MCF 10A (cell line): ENCODE measurements at regions not wholly inside any gene's neighbourhood (a gene's known extent, or its start where the extent isn't known, plus 50 kb on each side); places are given as distances from the start of the nearest gene placed in this dataset.
A peak's percentile ranks its signal among the peaks of the same experiment; 100 is the strongest.

ENCODE experiments used
- BruUV-seq: library from RNA; stranded (reverse); fragments of 400-500 nt; replicated peaks from 2 replicates; lab custom pipeline; 2021; lab: Mats Ljungman, UMichigan
- CTCF ChIA-PET: fragments of 300-600 bp; sonication (Branson Sonifier 250); formaldehyde crosslinking; extraction: SDS; loops from one replicate; lab custom pipeline; 2021; ENCODE audit warnings: antibody characterized with exemption, inconsistent platforms; lab: Yijun Ruan, JAX
- POLR2A ChIA-PET: fragments of 300-600, 350-650 bp; sonication (Branson Sonifier 250); formaldehyde crosslinking; extraction: SDS; loops from one replicate; lab custom pipeline; 2020; ENCODE audit warnings: antibody characterized with exemption, inconsistent platforms; lab: Yijun Ruan, JAX
- DNase-seq: peaks from one replicate; pipeline ENCODE4 v3.0.0-alpha.2; 2018; ENCODE audit not compliant: unreplicated experiment
- H3K27ac Mint-ChIP-seq: one replicate; pipeline ENCODE4 v1.8.0; 2022; ENCODE audit warnings: mild to moderate bottlenecking, low read depth, mixed read lengths; ENCODE audit not compliant: unreplicated experiment
- H3K27me3 Mint-ChIP-seq: one replicate; pipeline ENCODE4 v1.8.0; 2022; ENCODE audit warnings: mixed read lengths; ENCODE audit not compliant: insufficient read depth, unreplicated experiment
- H3K36me3 Mint-ChIP-seq: one replicate; pipeline ENCODE4 v1.8.0; 2022; ENCODE audit warnings: mild to moderate bottlenecking, moderate library complexity, mixed read lengths; ENCODE audit not compliant: insufficient read depth, unreplicated experiment
- H3K4me1 Mint-ChIP-seq: one replicate; pipeline ENCODE4 v1.8.0; 2022; ENCODE audit warnings: mixed read lengths; ENCODE audit not compliant: insufficient read depth, unreplicated experiment
- H3K4me3 Mint-ChIP-seq: one replicate; pipeline ENCODE4 v1.8.0; 2022; ENCODE audit warnings: mild to moderate bottlenecking, moderate library complexity, mixed read lengths; ENCODE audit not compliant: unreplicated experiment
- H3K9me3 Mint-ChIP-seq: one replicate; pipeline ENCODE4 v1.8.0; 2022; ENCODE audit warnings: mixed read lengths; ENCODE audit not compliant: unreplicated experiment
- intact Hi-C: fragments of 100-400 bp; cut with micrococcal nuclease; formaldehyde crosslinking; loops from 2 replicates; pipeline ENCODE4 v1.14.1; 2022
- TF ChIP-seq, protein P1 (sequence below): fragments of 200-600 bp; IDR thresholded peaks from one replicate; pipeline ENCODE4 v1.8.0; 2022; ENCODE audit warnings: antibody characterized with exemption, mild to moderate bottlenecking; ENCODE audit not compliant: unreplicated experiment

DNA sequence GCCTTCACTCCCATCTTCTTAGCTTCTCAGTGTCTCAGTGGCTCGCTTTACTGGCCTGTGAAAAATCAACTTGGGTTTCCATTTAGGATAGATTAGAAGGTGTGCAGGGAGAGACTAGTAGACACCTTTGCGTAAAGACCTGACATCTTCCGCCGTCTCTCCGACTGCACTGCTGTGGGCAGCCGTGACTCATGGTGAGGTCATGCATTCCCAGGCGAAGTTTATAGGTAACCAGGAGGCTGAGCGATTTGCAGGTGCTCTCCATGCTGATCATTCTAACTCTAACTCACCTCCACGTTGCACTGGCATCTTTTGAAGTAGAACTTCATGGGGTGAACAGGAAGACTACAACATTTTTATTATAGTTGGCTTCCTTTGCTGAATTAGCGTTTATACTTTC is 68.0 kb upstream of the ZNF438 start:
- H3K4me3 Mint-ChIP-seq, result peak overlapping the region; percentile 33
- H3K36me3 Mint-ChIP-seq, result no peaks in the 10 kb centered on the region
- peaks cover 17% of the 10 kb centered on the region for H3K4me1 Mint-ChIP-seq
- TF ChIP-seq, protein P1, sequence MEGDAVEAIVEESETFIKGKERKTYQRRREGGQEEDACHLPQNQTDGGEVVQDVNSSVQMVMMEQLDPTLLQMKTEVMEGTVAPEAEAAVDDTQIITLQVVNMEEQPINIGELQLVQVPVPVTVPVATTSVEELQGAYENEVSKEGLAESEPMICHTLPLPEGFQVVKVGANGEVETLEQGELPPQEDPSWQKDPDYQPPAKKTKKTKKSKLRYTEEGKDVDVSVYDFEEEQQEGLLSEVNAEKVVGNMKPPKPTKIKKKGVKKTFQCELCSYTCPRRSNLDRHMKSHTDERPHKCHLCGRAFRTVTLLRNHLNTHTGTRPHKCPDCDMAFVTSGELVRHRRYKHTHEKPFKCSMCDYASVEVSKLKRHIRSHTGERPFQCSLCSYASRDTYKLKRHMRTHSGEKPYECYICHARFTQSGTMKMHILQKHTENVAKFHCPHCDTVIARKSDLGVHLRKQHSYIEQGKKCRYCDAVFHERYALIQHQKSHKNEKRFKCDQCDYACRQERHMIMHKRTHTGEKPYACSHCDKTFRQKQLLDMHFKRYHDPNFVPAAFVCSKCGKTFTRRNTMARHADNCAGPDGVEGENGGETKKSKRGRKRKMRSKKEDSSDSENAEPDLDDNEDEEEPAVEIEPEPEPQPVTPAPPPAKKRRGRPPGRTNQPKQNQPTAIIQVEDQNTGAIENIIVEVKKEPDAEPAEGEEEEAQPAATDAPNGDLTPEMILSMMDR, result no peak
- H3K27me3 Mint-ChIP-seq, result no peaks in the 10 kb centered on the region
- ChIA-PET CTCF (interaction anchor here (0.6 kb wide), 1 partner anchor 1648 kb away, joined by 4 read pairs; no protein-coding TSS in a partner anchor), POLR2A (no interaction called here)
- BruUV-seq, result no TSS peak
- intact Hi-C loops, result no loop called here
- H3K27ac Mint-ChIP-seq, result peak overlapping the region; percentile 57
- peak; percentile 89 for DNase-seq
- no peaks in the 10 kb centered on the region for H3K9me3 Mint-ChIP-seq

DNA sequence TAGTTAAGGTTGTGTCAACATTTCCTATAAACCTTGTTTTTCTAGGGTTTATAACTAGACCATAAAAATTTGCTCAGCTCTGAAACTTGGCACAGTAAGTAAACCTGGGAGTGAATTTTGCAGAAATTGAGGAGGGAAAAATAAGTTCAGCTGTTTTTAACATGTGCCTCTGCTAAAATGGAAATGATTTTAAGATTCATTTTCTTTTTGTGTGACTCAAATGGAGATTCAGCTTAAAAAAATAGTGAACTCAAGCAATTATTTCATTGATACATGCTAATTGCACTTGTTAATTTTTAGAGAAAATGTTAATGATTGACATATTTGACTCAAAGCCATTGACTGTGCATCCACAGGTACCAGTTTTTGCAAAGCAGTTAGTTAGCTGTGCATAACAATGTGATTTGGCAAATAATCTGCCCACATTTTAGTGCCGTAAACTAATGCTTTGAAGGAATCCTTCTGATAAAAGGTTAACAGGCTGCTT is 68.5 kb upstream of the ZNF438 start:
- ChIA-PET CTCF (interaction anchor here (0.6 kb wide), 1 partner anchor 1648 kb away, joined by 4 read pairs; no protein-coding TSS in a partner anchor), POLR2A (interaction anchor here (0.7 kb wide), 1 partner anchor 67 kb away, joined by 3 read pairs; no protein-coding TSS in a partner anchor)
- H3K9me3 Mint-ChIP-seq, result no peaks in the 10 kb centered on the region
- intact Hi-C loops, result no loop called here
- no TSS peak for BruUV-seq
- H3K36me3 Mint-ChIP-seq, result no peaks in the 10 kb centered on the region
- no peak for DNase-seq
- H3K4me3 Mint-ChIP-seq, result no peak overlapping the region
- H3K4me1 Mint-ChIP-seq, result peaks cover 17% of the 10 kb centered on the region
- no peaks in the 10 kb centered on the region for H3K27me3 Mint-ChIP-seq
- H3K27ac Mint-ChIP-seq, result peak overlapping the region; percentile 57
- TF ChIP-seq, protein P1, result no peak

DNA sequence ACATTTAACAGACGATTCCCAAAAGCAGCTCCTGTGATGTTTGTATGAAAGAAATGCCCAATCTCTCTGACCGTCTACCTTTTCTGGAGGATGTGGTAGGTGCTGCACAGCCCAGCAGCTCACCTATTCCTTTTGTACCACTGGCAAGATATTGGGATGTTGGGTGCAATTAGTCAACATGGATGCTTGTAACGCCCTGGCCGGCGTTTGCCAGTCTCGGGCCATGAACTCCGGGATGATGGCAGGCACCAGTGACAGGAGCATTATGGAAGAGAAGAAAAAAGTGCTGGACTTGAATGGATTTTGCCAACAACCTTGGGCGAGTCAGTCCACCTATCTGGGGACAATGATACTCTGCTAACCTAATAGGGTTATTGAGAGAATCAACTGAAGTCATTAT is 69.0 kb upstream of the ZNF438 start:
- no peak for DNase-seq
- ChIA-PET CTCF (no interaction called here), POLR2A (interaction anchor here (0.7 kb wide), 1 partner anchor 68 kb away, joined by 3 read pairs; no protein-coding TSS in a partner anchor)
- BruUV-seq, result no TSS peak
- intact Hi-C loops, result no loop called here
- H3K36me3 Mint-ChIP-seq, result no peaks in the 10 kb centered on the region
- H3K4me1 Mint-ChIP-seq, result peaks cover 17% of the 10 kb centered on the region
- H3K4me3 Mint-ChIP-seq, result no peak overlapping the region
- TF ChIP-seq, protein P1, result no peak
- H3K27me3 Mint-ChIP-seq, result no peaks in the 10 kb centered on the region
- H3K27ac Mint-ChIP-seq, result peak overlapping the region; percentile 3
- no peaks in the 10 kb centered on the region for H3K9me3 Mint-ChIP-seq

DNA sequence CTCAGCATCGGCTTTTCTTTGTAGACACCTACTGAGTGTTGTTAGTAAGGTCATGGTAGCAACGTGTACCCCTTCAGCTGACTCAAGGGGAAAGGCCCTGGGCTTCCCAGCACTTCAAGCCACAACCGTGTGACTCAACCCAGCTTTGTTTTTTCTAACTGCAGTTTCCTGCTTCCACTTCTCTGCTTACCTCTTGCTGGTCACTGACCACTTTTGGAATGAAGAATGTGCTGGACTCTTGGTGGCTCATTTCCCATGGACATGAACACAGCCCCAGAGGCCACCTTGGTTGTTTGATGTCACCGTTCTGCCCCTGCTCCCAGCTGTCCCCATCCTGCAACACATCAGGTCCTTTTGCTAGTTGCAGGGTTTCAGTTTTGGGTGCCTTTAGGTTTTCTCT is 69.5 kb upstream of the ZNF438 start:
- POLR2A ChIA-PET, result no interaction called here

More for the DNA sequence above, 69.5 kb upstream of the ZNF438 start:
- intact Hi-C loops, result no loop called here
- TF ChIP-seq, protein P1, result no peak
- Mint-ChIP-seq H3K27ac (peak overlapping the region; percentile 3), H3K9me3 (no peaks in the 10 kb centered on the region), H3K27me3 (no peaks in the 10 kb centered on the region), H3K4me1 (peaks cover 17% of the 10 kb centered on the region), H3K36me3 (no peaks in the 10 kb centered on the region), H3K4me3 (no peak overlapping the region)
- CTCF ChIA-PET, result interaction anchor here (0.6 kb wide), 1 partner anchor 28 kb away, joined by 4 read pairs; no protein-coding TSS in a partner anchor
- no TSS peak for BruUV-seq
- peak; percentile 88 for DNase-seq
